ENCODE measurements at regions not wholly inside any gene's neighbourhood (a gene's known extent, or its start where the extent isn't known, plus 50 kb on each side); places are given as distances from the start of the nearest gene placed in this dataset.

GRCh38 chr12:65566751-65567150 lies 257.5 kb upstream of the HMGA2 start:
- TF ChIP-seq CTCF (IDR thresholded peaks at IDR 0.05) (no peak), POLR2A (IDR thresholded peaks at IDR 0.05) (no peak)

Data from uterus (tissue), 2 donors.